ENCODE measurements at regions not wholly inside any gene's neighbourhood (a gene's known extent, or its start where the extent isn't known, plus 50 kb on each side); places are given as distances from the start of the nearest gene placed in this dataset.
A peak's percentile ranks its signal among the peaks of the same experiment; 100 is the strongest.
"Not testable (repeated sequence)": the region's sequence is repeated elsewhere in the genome, so short reads cannot be mapped to it uniquely, and the experiment has no call there.

DNA sequence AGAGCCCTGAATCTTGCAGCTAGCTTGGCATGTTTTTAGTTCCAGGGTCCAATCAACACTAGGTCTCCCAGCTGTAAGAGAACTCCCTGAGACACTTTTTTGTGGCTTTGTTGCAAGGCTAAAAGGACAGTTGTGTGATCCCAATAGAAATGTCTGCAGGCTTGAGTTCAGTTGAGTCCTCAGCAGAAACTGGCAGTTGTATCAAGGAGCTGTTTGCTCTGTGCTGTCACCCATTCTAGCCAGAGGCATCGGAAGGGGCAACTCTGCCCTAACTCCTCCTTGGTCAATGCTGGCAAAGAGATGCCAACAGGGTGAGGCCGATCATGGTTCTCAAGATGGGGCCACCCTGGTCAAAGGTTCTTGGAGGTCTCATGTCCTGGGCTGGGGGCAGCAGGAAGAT is 224.1 kb downstream of the BUB3 start:
- no peak for DNase-seq

DNA sequence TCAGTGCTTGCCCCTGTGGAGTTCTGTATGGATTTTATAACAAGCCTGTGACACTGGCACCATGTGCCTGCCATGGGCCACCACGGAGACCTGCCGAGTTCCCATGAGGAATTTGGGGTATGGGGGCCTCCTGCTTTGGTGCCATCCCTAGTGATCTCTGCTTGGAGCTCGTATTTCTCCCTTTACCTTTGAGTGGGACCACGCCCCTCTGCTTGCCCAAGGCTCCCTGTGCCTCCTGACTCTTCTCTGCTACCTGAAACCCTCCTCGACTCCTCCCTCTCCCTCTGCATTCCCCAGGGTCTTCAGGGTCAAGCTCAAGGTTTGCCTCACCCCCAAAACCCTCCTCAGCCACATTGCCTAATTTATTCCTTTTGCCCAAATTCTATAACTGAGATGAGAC is 225.0 kb downstream of the BUB3 start:
- no peak for DNase-seq

DNA sequence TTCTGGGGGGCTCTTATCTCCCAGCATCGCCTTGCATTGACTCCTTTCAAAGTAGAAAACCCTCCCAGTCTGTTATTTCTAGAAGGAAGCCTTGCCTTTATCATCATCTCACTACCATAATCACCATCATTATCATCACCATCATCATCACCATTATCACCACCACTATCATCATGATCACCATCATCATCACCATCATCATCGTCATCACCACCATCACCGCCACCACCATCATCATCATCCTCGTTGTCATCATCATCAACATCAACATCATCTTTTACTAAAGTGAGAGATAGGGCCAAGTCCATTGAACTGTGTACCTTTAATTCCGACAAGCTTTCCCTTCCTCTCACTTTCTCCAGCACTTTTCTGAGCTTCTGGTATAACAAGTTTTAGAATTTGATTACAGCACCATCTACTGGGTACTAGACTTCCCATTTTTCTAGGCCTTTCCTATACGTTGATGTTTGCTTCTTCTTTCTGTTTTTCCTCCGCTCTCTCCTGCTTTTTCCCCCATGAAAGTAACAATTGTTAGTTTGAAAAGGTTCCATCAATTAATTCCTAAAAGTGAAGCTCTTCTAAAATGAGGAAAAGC is 226.4 kb downstream of the BUB3 start:
- DNase-seq: peak; percentile 8

DNA sequence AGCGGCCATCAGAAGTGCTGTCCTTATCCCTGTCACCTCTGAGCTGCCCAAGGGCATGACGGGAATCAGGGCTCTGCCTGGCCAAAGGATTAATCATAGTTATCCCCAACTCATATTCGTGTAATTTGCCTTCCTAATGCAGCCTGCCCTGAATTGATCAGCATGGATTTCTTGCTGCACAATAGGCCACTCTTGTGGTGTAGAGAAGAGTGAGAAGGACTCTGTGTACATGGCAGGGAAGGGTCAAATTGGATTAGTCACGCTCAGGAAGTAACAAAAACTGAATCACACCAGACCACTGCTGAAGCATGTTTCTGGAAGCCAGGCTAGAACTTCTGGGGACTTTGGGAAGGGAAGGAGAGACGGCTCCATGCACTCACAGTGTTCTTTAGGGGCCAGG is 227.0 kb downstream of the BUB3 start:
- DNase-seq: no peak

DNA sequence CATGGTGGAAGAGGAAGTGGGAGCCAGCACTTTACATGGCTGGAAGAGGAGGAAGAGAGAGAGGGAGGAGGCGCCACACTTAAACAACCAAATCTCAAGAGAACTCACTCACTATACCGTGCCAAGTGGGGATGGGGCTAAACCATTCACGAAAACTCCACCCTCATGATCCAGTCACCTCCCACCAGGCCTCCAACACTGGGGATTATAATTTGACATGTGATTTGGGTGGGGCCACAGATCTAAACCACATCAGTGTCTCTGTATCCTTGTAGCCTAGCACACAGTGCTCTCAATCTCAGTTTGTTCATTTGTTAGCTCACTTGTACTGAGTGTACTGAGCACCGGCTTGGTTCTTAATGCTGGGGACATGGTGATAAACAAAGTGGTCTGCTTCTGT is 228.3 kb downstream of the BUB3 start:
- no peak for DNase-seq

DNA sequence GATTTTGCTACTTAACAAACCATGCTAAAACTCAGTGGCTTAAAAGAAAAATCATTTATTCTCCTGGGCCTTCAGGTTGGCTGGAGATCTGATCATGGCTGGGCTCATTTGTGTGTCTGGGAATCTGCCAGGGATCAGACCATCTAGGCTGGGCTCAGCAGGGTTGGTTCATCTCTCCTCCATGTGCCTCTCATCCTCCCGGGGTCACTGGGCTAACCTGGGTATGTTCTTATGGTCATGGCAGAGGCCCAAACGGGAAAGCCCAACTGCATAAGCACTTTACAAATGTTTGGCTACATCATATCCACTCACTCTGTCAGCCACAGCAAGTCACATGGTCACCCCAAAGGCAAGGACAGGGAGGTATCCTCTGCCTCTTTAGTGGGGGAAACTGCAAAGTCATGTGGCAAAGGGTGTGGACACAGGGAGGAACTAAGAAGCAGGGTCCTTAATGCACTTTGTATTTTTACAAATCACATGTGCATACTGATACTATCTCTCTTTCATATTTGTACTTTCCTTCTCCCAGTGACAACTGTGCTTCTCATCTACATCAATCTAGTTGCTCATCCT is 231.4 kb downstream of the BUB3 start:
- DNase-seq: no peak

DNA sequence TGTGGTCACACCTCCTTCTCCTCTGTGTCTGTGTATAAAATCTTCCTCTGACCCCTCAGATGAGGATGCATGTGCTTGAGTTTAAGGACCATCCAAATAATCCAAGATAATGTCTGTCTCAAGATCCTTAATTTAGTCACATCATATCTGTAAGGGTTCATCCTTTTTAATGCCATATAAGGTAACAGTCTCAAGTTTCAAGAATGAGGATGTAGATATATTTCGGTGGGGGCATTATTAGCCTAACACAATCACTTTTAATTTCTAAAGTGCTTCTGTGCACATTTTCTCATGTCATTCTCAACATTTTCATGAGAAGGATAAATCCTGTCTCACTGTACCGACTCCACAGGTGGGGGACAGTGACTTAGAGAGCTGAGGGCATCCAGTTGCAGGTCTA is 235.3 kb downstream of the BUB3 start:
- no peak for DNase-seq

DNA sequence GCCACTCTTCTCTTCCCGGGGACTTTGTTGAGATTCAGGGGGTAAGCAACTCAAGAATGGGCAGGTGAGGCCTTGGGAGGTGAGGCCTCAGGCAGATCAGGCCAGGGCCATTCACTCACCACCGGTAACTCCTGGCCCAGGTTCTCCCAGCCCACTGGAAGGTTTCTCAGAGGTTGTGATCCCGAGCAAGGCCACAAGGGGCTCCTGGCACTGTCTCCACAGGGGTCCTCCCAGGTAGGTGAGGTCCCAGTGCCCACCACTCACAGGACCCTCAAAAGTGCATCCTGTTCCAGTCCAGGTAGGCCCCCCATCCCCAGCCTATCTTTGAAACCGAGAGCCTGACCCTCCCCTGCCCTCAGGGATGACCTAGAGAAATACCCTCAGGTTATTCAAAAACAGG is 236.1 kb downstream of the BUB3 start:
- DNase-seq: no peak

DNA sequence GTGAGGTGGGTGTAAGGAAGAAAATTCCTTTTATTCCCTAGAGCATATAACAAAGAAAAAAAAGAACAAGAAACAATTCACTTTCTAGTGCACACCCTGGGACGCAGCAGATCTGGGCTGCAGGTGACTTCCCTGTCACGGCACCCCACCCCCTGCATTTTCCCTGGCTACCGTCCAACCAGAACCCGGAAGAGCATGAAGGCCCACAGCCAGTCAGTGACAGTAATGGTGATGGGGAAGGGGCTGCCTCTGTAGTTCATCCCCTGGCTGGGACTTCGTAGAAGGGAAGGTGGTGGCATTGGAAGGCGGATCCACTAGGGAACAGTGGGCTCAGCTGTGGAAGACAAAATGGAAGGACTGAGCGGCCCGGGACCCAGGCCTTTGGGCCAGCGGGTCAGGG is 236.7 kb downstream of the BUB3 start:
- no peak for DNase-seq

DNA sequence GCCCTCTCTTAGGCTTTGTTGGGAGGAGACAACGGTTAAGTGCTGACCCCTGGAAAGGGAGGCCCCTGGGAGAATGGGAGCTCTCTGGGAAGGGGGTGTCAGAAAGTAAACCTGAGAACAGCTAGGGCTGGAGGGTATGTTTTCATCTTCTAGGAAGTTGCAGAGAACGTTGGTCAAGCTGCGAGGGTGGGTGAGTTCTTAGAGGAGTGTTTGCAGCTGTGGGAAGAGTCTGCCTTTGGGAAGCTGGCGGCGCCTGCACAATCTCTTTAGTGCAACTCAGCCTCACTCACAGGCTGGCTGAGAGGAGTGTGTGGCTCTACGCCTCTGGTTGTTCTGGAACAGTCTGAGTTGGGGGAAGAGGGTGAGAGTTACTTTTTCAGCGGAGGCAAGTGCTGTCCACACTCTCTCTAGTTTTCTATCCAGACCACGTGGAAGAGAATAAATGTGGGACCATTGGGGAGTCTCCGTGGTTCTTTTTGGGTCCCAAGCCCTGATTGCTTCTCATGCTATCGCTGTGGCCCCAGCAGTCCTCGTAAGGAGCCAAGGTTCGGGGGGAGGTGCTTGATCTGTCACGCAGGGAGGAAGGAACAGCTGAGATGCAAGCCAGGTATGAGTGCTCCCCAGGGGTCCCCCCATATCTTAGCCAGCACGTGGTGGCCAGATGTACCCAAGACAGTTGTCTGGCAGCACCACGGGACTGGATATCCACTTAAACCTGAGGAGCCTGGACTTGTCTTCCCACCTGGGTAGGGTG is 237.2 kb downstream of the BUB3 start:
- no peak for DNase-seq

DNA sequence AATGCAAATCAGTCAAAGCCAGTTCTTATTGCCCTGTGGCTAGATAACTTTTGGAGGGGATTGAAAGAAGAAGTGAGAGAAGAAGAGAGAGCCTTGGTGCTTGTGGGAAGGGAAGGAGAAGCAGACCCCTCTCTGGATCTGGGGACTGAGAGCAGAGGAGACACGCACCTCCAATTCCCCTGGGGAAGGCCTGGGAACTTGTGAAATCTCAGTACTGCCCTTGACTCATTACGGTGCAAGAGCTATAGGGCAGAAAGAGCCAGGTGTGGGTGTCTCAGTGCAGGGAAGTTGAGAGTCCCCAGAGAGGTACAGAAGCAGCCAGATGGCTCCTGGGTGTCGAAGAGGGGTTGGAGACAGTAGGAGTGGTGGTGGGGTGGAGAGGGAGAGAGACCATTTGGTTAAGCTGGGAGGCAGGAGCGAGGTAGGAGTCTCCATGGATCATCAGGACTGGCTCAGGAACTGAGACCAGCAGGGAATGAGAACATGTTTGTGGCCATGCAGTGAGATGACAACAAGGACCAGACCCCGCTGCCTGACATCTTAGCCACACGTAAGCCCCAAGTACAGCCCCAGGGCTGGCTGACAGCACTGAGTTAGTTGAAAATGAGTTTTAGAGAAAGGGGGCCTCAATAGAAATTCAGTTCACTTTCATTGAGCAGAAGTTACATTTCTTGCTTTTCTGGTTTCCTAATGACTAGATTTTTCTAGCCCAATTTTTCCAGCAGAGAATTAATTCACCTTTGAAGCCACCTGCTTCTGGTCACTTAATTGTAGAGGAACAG is 238.2 kb downstream of the BUB3 start:
- no peak for DNase-seq

DNA sequence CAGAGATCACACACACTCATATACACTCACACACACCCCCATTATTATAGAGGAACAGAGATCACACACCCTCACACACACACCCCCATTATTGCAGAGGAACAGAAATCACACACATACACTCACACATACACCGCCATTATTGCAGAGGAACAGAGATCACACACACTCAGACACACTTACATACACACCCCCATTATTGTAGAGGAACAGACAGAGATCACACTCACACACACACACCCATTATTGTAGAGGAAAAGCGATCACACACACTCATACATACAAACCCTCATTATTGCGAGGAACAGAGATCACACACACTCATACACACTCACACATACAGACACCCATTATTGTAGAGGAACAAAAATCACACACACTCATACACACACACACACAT is 239.0 kb downstream of the BUB3 start:
- no peak for DNase-seq

DNA sequence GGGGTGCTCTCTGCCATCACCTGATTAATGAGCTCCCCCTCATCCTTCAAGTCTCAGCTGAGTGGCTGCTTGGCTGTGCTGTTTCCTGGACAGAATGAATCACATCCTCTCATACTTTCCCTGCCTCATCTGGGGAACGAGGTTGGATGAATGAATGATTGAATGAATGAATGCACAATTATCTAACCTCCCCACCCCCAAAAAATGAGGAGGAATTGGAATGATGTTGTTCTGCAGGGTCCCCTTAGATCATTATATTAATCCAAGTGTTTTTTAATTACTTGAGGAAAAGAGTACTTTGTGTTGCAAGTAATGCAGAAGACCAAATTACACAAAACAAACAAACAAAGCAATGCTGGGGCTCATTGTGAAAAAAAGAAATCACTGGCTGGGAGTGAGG is 240.2 kb downstream of the BUB3 start:
- DNase-seq: no peak

DNA sequence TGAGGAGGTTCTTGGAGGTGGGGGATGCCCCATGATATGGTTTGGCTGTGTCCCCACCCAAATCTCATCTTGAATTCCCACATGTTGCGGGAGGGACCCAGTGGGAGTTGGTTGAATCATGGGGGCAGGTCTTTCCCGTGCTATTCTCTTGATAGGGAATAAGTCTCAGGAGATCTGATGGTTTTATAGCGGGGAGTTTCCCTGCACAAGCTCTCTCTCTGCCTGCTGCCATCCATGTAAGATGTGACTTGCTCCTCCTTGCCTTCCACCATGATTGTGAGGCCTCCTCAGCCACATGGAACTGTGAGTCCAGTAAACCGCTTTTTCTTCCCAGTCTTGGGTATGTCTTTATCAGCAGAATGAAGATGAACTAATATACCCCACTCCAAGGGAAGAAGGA is 241.0 kb downstream of the BUB3 start:
- not testable (repeated sequence) for DNase-seq

DNA sequence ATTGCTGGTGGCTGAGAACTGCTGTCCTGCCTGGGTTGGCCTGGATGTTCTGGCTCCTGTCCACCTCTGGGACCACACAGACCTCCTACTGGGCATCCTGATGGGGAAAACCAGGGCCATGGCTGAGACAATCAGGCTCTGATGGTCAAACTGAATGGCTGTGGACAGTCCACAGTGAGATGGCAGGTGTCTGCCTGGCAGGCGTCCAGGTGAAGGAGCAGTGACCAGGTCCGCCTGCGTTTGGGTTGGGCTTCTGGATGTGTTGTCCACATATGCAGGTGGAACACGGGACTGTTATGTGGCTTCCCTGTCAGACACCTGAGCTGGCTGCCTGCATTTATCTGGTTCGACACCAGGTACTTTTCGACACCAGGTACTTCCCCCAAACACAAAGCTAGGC is 241.7 kb downstream of the BUB3 start:
- DNase-seq: no peak

DNA sequence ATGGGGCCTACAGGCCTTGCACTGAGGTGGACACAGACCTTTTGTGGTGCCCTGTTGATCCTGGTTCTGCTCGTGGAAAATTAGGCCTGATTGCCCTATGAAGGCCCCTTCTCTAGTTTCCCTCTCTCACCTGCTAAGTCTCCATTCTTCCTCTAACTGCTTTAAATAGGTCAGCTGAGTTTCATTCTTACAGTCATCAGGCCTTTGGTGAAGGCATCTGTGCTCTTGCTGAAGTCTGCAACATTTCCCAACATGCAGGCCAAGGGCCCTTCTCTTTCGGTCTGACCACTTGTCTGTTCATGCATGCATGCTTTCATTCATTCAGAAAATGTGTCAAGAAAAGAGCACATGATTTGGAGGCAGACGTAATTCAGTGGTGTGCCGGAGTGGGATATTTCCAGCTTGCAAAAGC is 244.0 kb downstream of the BUB3 start:
- DNase-seq: no peak

DNA sequence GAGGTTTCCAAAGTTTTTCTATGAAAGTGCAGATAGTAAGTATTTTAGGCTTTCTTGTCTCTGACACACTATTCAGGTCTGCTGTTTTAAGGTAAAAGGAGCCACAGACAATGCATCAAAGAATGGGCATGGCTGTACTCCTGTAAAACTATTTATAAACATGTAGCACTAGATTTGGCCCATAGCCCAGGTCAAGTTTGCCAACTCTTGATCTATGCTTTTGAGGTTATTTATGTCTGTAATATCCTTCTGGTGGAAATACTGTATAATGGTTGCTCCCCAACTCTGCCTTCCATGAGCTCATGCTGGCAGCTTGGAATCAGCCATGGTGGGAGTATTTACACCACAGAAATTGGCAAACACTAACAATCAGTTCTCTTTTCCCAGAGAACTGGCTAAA is 244.6 kb downstream of the BUB3 start:
- no peak for DNase-seq

DNA sequence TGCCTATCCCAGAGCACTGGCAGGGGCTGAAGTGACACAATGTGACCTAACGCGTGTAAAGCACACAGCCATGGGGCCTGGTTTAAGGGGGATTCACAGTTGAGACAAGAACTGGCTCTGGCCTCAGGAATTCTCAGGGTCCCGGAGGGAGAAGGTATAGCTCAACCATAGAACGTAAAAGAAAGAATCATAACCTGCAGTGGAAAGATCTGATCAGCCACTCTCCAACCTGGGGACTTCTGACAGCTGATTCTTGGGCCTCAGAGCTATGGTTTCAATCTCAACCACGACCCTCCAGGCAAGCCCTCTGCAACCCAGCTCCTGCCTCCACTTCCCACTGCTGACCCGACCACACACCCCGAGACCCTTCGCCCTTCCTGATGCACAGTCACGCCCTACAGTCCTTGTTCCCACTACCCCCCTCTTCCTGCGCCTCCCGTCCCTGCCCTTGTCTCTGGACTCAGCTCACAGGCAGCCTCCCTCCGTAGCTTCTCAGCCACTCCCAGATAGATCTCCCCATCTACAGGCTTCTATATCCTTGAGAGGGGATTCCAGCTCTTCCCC is 245.2 kb downstream of the BUB3 start:
- no peak for DNase-seq

DNA sequence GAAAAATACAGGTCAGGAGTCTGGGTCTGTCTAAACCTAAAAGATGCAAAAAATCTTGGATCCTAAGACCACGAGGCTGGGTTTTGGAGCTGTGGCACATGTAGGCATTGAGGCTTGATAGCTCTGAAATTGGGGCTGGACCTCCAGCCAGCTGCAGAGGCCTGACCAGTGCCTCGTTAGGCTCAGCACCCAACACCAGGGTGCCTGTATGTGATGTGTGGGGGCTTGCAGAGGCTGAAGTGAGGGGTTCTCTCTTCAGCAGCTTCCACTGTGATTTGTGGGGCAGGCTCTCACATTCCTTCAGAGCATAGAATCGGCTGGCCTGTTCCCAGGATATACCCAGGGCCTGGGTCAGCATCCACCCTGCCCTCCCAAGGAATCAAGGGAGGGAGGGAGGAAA is 247.8 kb downstream of the BUB3 start:
- no peak for DNase-seq

DNA sequence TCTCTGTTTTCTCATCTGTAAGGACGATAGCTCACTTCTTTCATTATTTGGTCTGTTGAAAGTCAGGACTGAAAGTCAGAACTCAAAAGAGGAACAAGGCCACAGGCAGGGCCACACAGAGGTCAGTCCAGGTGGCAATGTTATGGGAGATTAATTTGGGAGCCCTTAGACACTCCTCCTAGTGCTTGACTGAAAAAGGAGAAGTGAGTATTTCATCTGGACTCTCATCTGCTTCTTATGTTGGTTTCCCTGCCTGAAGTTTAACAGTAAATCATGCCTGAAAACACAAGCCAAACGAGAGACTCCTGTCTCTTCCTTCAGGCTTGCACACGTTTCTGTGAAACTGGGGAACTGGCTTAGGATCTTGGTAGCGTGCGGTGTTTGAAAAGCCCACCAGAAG is 248.5 kb downstream of the BUB3 start:
- DNase-seq: no peak

DNA sequence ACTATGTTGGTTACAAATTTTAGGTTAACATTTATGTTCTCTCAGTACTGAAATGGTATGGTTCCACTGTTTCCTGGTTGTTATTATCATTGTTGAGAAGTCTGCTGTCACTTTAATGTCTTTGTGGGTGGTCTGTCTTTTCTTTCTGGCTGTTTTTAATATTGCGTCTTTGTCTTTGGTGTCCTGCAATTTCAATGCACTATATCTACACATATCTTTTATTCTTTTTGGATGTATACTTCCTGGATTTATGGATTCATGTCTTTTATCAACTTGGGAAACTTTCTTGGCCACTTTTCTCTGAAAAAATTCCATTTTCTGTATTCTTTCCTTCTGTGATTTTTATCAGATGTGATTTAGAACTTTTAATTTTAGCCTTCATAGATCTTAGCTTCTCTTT is 250.2 kb downstream of the BUB3 start:
- no peak for DNase-seq

DNA sequence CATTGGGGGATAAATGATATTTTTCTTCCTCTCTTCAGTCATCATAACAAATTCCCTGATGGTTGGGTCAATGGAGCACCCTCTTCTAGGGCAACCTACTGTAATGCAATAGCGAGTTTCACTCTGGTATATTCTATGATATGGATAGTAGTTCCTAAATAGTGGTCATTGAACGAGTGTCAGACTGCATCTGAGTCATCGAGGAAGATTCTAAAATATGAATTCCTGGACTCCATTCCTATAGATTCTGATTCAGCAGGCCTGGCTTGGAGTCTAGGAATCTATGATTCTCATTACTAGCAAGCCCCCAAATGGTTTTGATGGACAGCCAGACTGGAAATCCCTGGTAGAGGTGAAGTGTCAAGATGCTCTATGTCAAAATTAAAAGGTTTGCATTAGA is 254.5 kb downstream of the BUB3 start:
- no peak for DNase-seq

DNA sequence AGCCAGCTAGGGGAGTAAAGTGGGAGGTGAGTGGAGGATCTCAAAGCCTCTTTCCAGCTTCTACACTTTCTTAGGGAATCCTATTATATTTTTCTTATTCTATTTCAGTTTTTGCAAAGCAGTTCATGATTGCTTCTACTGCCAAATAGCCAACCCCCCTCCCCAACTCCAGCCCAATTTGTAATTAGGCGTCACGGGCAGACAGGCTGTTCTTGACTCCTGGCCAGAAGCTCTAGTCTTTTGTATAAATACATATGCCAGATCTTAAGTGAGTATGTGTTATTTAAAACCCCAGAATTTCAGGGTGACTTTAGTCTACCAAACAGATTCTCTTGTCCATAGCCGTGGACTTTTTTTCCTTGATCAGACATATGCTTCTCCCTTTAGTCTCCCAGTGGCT is 255.2 kb downstream of the BUB3 start:
- DNase-seq: no peak
